Right forelimb (tissue), 1 donor: ENCODE measurements at regions not wholly inside any gene's neighbourhood (a gene's known extent, or its start where the extent isn't known, plus 50 kb on each side); places are given as distances from the start of the nearest gene placed in this dataset.
"Not testable (repeated sequence)": the region's sequence is repeated elsewhere in the genome, so short reads cannot be mapped to it uniquely, and the experiment has no call there.

Experiments used
- DNase-seq: peaks from one replicate; pipeline ENCODE4 v3.0.0-alpha.2; 2018

GRCh38 chr6:26267083-26267589 lies 97.9 kb upstream of the BTN3A2 start:
- no peak for DNase-seq

DNA sequence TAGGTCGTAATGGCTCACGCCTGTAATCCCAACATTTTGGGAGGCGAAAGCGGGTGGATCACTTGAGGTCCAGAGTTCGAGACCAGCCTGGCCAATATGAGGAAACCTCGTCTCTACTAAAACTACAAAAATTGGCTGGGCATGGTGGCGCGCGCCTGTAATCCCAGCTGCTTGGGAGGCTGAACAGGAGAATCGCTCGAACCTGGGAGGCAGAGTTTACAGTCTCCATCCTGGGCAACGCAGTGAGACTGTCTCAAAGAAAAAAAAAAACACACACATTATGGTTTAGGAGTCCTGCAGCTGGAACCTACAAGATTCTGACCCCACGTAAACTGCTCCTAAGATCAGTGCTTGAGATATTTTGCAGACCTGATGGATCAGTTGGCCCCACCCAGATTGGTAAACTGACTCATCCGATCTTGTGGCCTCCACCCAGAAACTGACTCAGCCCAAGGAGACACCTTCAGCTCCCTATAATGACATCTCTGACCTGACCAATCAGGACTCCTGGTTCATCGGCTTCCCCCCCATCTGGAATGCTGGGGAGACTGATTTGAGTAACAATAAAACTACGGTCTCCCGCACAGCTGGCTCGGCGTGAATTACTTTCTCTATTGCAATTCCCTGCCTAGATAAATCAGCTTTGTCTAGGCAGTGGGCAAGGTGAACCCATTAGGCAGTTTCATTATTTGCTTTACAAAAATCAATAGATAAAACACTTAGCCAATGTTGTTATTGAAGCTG lies 96.2 kb upstream of the BTN3A2 start:
- no peak for DNase-seq

DNA sequence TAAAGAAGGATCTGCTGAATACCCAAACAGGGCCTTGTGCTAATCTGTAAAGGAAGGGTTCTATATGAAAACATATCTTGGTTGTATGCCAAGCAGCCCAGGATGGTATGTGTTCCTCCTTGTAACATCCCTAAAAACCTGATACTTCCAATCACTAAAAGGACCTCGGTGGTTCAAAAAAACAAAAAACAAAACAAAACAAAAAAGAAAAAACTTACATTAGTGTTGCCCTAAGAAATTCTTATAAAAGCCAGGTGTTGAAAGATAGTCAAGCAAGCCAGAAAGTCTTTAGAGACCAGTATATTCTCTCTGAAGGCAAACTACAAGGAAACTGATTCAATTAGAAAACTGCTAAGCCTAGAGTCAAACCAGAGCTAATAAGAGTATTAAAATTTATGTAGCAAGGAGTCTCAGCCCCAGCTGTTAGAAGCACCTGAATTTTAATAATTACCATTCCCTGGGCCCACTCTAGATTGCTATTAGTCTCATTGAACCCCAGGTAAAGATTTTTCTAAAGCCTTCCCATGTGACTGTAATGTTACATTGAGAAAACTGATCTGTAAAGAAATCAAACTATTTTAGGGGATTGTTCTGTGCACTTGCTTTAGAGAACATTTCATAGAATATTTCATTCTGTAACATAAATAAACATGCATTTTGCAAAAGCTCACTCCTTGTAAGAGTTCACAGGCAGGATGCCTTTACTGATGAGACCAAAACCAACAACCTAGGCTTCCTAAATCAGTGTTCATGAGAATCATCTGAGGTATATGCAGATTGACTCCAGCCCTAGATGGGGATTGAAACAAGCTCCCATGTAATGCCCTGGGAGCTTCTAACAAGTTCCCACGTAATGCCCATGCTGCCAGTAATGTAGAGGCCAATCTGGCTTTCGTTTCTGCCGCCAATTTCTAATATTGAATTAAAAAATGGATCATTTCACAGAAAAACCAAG lies 95.2 kb upstream of the BTN3A2 start:
- no peak for DNase-seq

GRCh38 chr6:26270486-26270861 lies 94.5 kb upstream of the BTN3A2 start:
- DNase-seq, result no peak

GRCh38 chr6:26270903-26271667 lies 93.9 kb upstream of the BTN3A2 start:
- DNase-seq, result peak; percentile 82

DNA sequence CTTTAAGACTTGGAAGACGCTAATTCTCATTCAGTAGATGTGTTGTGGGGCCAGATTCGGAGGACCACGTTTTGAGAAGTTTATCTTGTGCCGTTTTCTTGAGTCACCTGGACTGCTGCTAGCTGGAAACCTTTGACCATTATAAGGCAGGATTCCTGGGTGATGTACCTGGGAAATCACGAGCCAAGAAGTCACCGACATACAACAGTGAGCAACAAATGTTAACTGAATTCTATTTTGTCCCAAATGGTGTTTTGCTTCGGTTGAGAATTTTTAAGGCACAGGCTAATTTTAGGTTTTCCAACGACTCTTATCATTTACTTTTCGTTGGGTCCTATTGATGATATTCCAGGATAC lies 93.4 kb upstream of the BTN3A2 start:
- peak; percentile 60 for DNase-seq

GRCh38 chr6:26272171-26272637 lies 92.8 kb upstream of the BTN3A2 start:
- peak; percentile 60 for DNase-seq

DNA sequence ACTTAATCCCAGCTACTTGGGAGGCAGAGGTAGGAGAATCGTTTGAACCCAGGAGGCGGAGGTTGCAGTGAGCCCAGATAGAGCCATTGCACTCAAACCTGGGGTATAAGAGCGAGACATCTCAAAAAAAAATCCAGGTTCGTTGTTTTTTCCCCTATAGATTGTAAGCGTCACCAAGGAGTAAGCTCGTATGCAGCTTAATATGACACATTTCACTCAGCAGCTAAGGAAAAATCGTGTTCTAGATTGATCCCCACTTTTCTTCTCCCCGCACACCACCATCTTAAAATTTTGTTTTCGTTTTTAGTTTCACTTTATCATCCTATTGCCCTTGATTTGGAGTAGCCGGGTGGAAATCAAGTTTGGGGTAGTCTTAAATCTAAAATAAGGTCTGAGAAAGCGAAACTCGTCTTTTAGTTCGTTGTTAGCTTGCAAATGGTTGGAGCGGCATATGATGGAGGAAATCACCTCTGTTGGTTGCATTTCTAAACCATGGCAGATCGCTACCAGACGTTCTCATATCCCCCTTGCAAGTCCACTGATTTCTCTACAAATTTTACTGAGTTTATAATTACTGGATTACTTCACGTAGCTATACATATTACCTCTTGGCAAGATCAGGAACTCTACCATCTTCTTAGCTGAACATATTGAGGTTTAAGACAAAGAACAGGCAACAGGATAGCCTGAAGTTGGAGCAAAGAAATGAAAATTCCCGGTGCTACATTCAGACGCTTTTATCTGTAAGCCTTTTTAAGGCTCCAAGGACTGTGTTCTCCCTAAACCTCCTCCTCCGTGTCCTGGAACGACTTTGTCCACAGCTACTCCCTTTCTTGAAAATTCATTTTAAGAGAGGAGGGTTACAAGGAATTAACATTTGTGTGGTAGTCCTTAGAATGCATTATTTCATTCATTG lies 91.1 kb upstream of the BTN3A2 start:
- no peak for DNase-seq

- DNase-seq, result no peak
Measured at GRCh38 chr6:26275663-26276062, 89.3 kb upstream of the BTN3A2 start.

DNA sequence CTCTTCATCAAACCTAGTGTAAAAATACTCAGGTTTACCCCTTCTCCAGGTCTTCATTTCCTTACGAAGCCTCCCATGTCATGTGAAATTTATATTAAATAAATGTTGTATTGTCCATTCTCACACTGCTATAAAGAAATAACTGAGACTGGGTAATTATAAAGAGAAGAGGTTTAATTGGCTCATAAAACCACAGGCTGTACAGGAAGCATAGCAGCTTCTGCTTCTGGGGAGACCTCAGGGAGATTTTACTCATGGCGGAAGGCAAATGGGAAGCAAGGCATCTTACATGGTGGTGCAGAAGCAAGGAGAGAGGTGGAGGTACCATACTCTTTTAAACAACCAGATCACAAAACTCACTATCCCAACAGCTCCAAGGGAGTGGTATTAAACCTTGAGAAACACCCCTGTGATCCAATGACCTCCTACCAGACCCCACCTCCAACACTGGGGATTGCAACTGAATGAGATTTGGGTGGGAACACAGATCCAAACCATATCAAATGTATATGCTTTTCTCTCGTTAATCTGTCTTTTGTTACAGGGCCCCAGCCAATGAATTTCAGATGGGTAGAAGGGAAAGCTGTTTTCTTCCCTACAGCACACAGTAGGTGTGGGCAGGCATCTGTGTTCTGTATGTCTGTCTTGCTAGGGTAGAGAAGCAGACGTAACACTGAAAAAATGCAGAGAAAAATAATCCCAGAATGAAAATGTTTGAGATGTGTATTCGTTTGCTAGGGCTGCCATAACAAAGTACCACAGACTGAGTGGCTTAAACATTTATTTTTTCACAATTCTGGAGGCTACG lies 88.0 kb upstream of the BTN3A2 start:
- DNase-seq, result no peak

DNA sequence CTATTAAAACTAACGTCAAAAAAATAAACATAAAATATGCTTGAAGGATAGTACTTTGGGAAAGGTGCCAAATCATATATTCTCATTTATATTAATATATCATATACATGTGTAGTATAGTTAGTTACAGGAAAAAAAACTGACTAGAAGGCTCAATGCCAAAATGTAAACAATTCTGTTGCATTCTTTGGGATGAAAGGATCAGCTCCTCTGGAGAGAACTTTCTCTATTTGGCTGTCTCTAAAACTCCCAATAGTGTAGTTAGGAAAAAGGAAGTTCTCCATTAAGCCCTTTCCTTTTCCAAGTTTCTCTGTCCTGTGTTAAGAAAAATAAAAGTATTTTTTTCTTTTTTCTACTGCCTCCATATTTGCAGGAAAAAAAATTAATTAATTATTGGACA lies 86.5 kb upstream of the BTN3A2 start:
- no peak for DNase-seq

- not testable (repeated sequence) for DNase-seq
Measured at GRCh38 chr6:26279371-26279770, 85.6 kb upstream of the BTN3A2 start.

DNA sequence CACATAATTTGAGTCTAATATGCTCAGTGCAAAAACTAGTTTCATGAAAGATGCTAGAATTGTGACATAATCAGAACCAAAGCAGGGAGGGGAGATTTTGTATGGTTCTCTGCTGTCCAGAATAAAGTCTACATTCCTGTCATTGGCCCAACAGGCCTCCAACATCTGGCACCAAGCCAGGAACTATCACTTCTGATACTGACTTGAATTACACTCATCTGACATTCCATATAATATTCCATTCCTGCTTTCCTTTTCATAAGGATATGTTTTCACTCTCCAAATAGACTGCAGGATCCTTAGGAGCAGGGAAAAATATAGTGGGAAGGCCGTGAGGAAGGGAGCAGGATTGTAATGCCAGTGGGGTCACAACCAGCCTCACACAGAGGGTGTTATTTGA lies 84.6 kb upstream of the BTN3A2 start:
- DNase-seq, result no peak

- DNase-seq, result peak; percentile 78
Measured at GRCh38 chr6:26284537-26285142, 80.4 kb upstream of the BTN3A2 start.

DNA sequence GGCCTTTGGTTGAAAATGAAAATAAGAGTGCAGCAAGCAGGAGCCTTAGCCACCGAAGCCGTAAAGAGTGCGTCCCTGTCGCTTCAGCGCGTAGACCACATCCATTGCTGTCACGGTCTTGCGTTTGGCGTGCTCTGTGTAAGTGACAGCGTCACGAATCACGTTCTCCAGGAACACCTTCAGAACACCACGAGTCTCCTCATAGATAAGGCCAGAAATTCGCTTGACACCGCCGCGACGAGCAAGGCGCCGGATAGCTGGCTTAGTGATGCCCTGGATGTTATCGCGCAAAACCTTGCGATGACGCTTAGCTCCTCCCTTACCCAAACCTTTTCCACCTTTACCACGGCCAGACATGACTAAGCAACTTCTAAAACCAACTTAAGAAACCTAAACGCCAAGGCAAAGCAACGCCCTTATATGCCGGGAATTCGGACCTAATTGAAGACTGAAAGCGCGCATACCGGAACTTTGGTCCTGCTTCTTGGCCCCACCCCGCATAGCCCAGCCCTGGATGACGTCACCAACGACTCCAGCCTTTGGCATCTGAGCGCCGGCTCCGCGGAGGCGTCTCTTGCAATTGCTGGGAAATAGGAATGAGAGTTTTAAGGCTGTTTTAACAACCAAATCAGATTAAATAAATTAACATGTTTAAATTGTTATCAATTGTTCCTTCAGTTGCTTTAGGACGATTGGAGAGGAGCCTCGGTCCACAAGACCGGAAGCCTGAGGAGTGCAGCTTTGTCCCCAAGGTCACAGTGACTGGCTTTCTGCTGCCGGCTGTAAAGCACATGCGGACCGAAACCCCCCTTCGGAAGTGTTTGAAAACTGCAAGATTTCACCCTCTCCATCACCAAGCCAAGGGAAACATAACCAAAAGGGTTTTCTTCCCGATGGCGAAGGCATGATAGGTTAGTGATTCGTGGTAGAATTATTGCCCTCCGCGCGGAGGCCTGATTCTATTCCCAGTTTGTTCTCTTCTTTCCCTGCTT lies 79.6 kb upstream of the BTN3A2 start:
- DNase-seq, result peak; percentile 97

GRCh38 chr6:26286168-26286877 lies 78.7 kb upstream of the BTN3A2 start:
- peak; percentile 88 for DNase-seq

- no peak for DNase-seq
Measured at GRCh38 chr6:26288155-26288554, 76.8 kb upstream of the BTN3A2 start.

DNA sequence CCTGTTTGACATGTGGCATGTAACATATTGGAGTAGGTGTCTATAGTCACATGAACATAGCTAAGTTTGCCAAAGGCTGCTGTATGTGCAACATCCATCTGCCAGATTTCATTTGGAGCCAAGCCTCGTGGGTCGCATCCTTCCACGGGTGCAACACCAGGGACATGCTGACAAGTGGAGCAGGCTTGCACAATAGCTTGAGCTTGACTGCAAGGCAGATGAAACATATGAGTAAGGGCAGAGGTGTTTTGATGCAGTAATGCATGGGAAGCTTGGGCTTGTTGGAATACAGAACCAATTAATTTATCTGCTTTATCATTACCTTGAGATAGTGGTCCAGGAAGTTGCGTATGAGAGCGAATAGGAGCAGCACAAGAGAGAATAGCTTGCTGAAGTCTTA lies 74.1 kb upstream of the BTN3A2 start:
- no peak for DNase-seq

GRCh38 chr6:26292709-26293108 lies 72.3 kb upstream of the BTN3A2 start:
- no peak for DNase-seq
